IMR-90 (cell line): ENCODE measurements at regions not wholly inside any gene's neighbourhood (a gene's known extent, or its start where the extent isn't known, plus 50 kb on each side); places are given as distances from the start of the nearest gene placed in this dataset.
A peak's percentile ranks its signal among the peaks of the same experiment; 100 is the strongest.

ENCODE experiments used
- ATAC-seq: fragments of 200-7000 bp; cut with Tn5 transposase; 2 replicates; pipeline ENCODE4 v1.9.1; 2020; ENCODE audit warnings: low read depth, mild to moderate bottlenecking, moderate library complexity
- BruUV-seq: library from RNA; stranded (reverse); fragments of 400-500 nt; replicated peaks from 2 replicates; lab custom pipeline; 2021; lab: Mats Ljungman, UMichigan
- CTCF ChIA-PET: fragments of 300-600 bp; formaldehyde crosslinking; extraction: SDS; loops from one replicate; lab custom pipeline; 2021; ENCODE audit warnings: antibody characterized with exemption; lab: Yijun Ruan, JAX
- POLR2A ChIA-PET: fragments of 300-600 bp; sonication (Branson Sonifier 250); formaldehyde crosslinking; loops from one replicate; lab custom pipeline; 2022; ENCODE audit warnings: antibody characterized with exemption; ENCODE audit not compliant: unreplicated experiment; lab: Charles Lee
- DNase-seq: peaks from one replicate; pipeline ENCODE4 v3.0.0; 2013
- H2AFZ ChIP-seq: replicated peaks from 2 replicates; pipeline ENCODE3; 2013; ENCODE audit warnings: low read length, mild to moderate bottlenecking; ENCODE audit not compliant: poor library complexity
- H2AK5ac ChIP-seq: 2 replicates; pipeline ENCODE4 v1.6.1; 2013; ENCODE audit warnings: low read depth, low read length, inconsistent platforms
- H2AK9ac ChIP-seq: replicated peaks from 2 replicates; pipeline ENCODE3; 2013; ENCODE audit warnings: mild to moderate bottlenecking, low read depth, low read length, moderate library complexity; ENCODE audit not compliant: poor library complexity
- H2BK120ac ChIP-seq: 2 replicates; pipeline ENCODE4 v1.6.1; 2013; ENCODE audit warnings: low read depth, low read length, inconsistent platforms
- H2BK15ac ChIP-seq: 3 replicates; pipeline ENCODE4 v1.6.1; 2013; ENCODE audit warnings: low read depth, low read length, inconsistent platforms
- H2BK20ac ChIP-seq: 2 replicates; pipeline ENCODE4 v1.6.1; 2013; ENCODE audit warnings: low read depth, mild to moderate bottlenecking, inconsistent platforms, low read length, moderate library complexity
- H2BK5ac ChIP-seq: 2 replicates; pipeline ENCODE4 v1.6.1; 2013; ENCODE audit warnings: mild to moderate bottlenecking, low read depth, low read length, inconsistent platforms; ENCODE audit not compliant: poor library complexity, severe bottlenecking
- H3K14ac ChIP-seq: replicated peaks from 2 replicates; pipeline ENCODE4 v1.6.1; 2013; ENCODE audit warnings: low read depth, low read length, inconsistent platforms
- H3K18ac ChIP-seq: 2 replicates; pipeline ENCODE4 v1.6.1; 2013; ENCODE audit warnings: low read depth, low read length, control low read depth
- H3K23ac ChIP-seq: 2 replicates; pipeline ENCODE4 v1.6.1; 2013; ENCODE audit warnings: low read depth, low read length, inconsistent platforms
- H3K27ac ChIP-seq: 2 replicates; pipeline ENCODE4 v1.5.1; 2013; ENCODE audit warnings: mild to moderate bottlenecking, control low read depth, low read length; ENCODE audit not compliant: insufficient read depth
- H3K27me3 ChIP-seq: 2 replicates; pipeline ENCODE4 v1.6.1; 2013; ENCODE audit warnings: low read length; ENCODE audit not compliant: control insufficient read depth, insufficient read depth
- H3K36me3 ChIP-seq: 2 replicates; pipeline ENCODE4 v1.6.1; 2013; ENCODE audit warnings: low read length, mixed read lengths; ENCODE audit not compliant: control insufficient read depth, insufficient read depth
- H3K4ac ChIP-seq: 2 replicates; pipeline ENCODE4 v1.6.1; 2013; ENCODE audit warnings: low read depth, low read length, inconsistent platforms
- H3K4me1 ChIP-seq: 2 replicates; pipeline ENCODE4 v1.6.1; 2013; ENCODE audit warnings: low read length, mixed read lengths; ENCODE audit not compliant: control insufficient read depth, insufficient read depth
- H3K4me2 ChIP-seq: 2 replicates; pipeline ENCODE4 v1.6.1; 2013; ENCODE audit warnings: low read depth, mild to moderate bottlenecking, control low read depth, low read length, moderate library complexity
- H3K4me3 ChIP-seq: 2 replicates; pipeline ENCODE4 v1.5.1; 2013; ENCODE audit warnings: low read depth, mild to moderate bottlenecking, control low read depth, low read length, moderate library complexity; ENCODE audit not compliant: insufficient read depth
- H3K56ac ChIP-seq: 2 replicates; pipeline ENCODE4 v1.6.1; 2013; ENCODE audit warnings: low read length, inconsistent platforms; ENCODE audit not compliant: insufficient read depth; ENCODE audit errors: extremely low read depth
- H3K79me1 ChIP-seq, 2 experiments: 2 replicates each; pipeline ENCODE4 v1.6.1; 2013; ENCODE audit warnings: low read length in 2 of 2, inconsistent platforms in 1 of 2, low read depth in 1 of 2
- H3K9ac ChIP-seq: 2 replicates; pipeline ENCODE4 v1.6.1; 2013; ENCODE audit warnings: low read depth, low read length, control low read depth
- H3K9me1 ChIP-seq: 2 replicates; pipeline ENCODE4 v1.6.1; 2013; ENCODE audit warnings: low read length, inconsistent platforms; ENCODE audit not compliant: insufficient read depth
- H3K9me3 ChIP-seq: 2 replicates; pipeline ENCODE4 v1.6.1; 2013; ENCODE audit warnings: low read length; ENCODE audit not compliant: control insufficient read depth, insufficient read depth
- H4K20me1 ChIP-seq: 2 replicates; pipeline ENCODE4 v1.6.1; 2013; ENCODE audit warnings: low read length, inconsistent platforms; ENCODE audit not compliant: insufficient read depth
- H4K5ac ChIP-seq: 2 replicates; pipeline ENCODE4 v1.6.1; 2013; ENCODE audit warnings: mild to moderate bottlenecking, low read depth, low read length, control low read depth
- H4K8ac ChIP-seq, 2 experiments: 2 replicates each; pipeline ENCODE4 v1.6.1; 2013; ENCODE audit warnings: low read depth in 2 of 2, low read length in 2 of 2, control low read depth in 1 of 2, inconsistent platforms in 1 of 2
- H4K91ac ChIP-seq: 2 replicates; pipeline ENCODE4 v1.6.1; 2013; ENCODE audit warnings: low read depth, low read length, inconsistent platforms; ENCODE audit not compliant: insufficient read depth
- MAFK ChIP-seq: IDR thresholded peaks from 2 replicates; pipeline ENCODE4 v1.6.1; 2012; ENCODE audit warnings: low read depth, low read length, improper control_type of control experiment
- NFE2L2 ChIP-seq: fragments of 150-350 bp; IDR thresholded peaks from 2 replicates; pipeline ENCODE4 v1.6.1; 2016; ENCODE audit warnings: low read depth, mild to moderate bottlenecking, low read length
- USF2 ChIP-seq: fragments of 150-350 bp; IDR thresholded peaks from 2 replicates; pipeline ENCODE4 v1.6.1; 2017; ENCODE audit warnings: mild to moderate bottlenecking, antibody characterized with exemption, low read length, low read depth
- WGBS, 2 experiments: methylation state at CpG; one replicate each; pipeline versions ENCODE4 v1.1.5 to v1.1.7; 2013; ENCODE audit warnings: missing lambda C conversion rate in 2 of 2; ENCODE audit not compliant: insufficient read length in 1 of 2; ENCODE audit errors: extremely low coverage in 2 of 2; 5-methylcytosine and 5-hydroxymethylcytosine counted together
- dilution Hi-C: fragments of 300-500 bp; cut with HindIII; formaldehyde crosslinking; loops from one replicate; pipeline ENCODE4 v1.14.3; 2018; ENCODE audit warnings: low sequenced_read_pairs; ENCODE audit not compliant: unreplicated experiment
- in situ Hi-C: fragments of 300-500 bp; cut with MboI; formaldehyde crosslinking; loops from 3 replicates; pipeline ENCODE4 v1.14.3; 2019; ENCODE audit warnings: low sequenced_read_pairs, inconsistent platforms, mixed read lengths
- intact Hi-C: fragments of 100-400 bp; cut with micrococcal nuclease; formaldehyde crosslinking; loops from 2 replicates; pipeline ENCODE4 v1.10.0; 2022

- Histone ChIP-seq H4K8ac (no peak overlapping the region), H2BK15ac (no peak overlapping the region), H3K27me3 (no peaks in the 10 kb centered on the region), H4K5ac (no peak overlapping the region), H3K79me1 (no peaks in the 10 kb centered on the region), H3K9me1 (no peaks in the 10 kb centered on the region), H3K36me3 (no peaks in the 10 kb centered on the region), H2BK20ac (no peak overlapping the region), H4K91ac (no peak overlapping the region), H4K20me1 (no peaks in the 10 kb centered on the region), H3K56ac (no peak overlapping the region), H2AFZ (no peak overlapping the region), H2BK120ac (no peak overlapping the region), H3K18ac (no peak overlapping the region), H3K4me2 (no peak overlapping the region), H3K23ac (no peak overlapping the region), H2AK9ac (no peak overlapping the region), H2BK5ac (no peak overlapping the region), H3K27ac (no peak overlapping the region), H3K9me3 (no peaks in the 10 kb centered on the region), H3K4me1 (no peaks in the 10 kb centered on the region), H2AK5ac (no peak overlapping the region), H3K4ac (no peak overlapping the region), H3K14ac (no peak overlapping the region), H3K9ac (no peak overlapping the region), H3K4me3 (no peak overlapping the region)
- TF ChIP-seq USF2, result no peak
- no peak for TF ChIP-seq NFE2L2
- peak; percentile 56 for TF ChIP-seq MAFK
- ChIA-PET CTCF (no interaction called here), POLR2A (no interaction called here)
- dilution Hi-C loops, result no loop called here
- WGBS, 2 experiments, result no CpG with 5 or more reads among the region's 3 CpGs
- intact Hi-C loops, result no loop called here
- no TSS peak for BruUV-seq
- DNase-seq, result no peak
- no peak for ATAC-seq
- in situ Hi-C loops, result loop anchor here (25.0 kb wide), 1 partner anchor 588 kb away; no protein-coding TSS in a partner anchor
These were observed 390.7 kb upstream of the PIK3R1 start for GRCh38 chr5:67824852-67825251.
